Mesenchymal stem cell (in vitro differentiated cells and primary cell): ENCODE measurements at regions not wholly inside any gene's neighbourhood (a gene's known extent, or its start where the extent isn't known, plus 50 kb on each side); places are given as distances from the start of the nearest gene placed in this dataset.

Experiments used
- DNase-seq: peaks from one replicate; pipeline ENCODE4 v3.0.0-alpha.2; 2013
- H2AFZ ChIP-seq: one replicate; pipeline ENCODE4 v1.6.1; 2013; ENCODE audit warnings: low read depth, mild to moderate bottlenecking, control low read depth, inconsistent platforms, low read length, moderate library complexity
- H2AK5ac ChIP-seq: 2 replicates; pipeline ENCODE4 v1.6.1; 2013; ENCODE audit warnings: low read length, moderate library complexity, mild to moderate bottlenecking, inconsistent platforms; ENCODE audit not compliant: severe bottlenecking
- H2BK120ac ChIP-seq: one replicate; pipeline ENCODE4 v1.6.1; 2013; ENCODE audit warnings: low read depth, mild to moderate bottlenecking, inconsistent platforms, low read length, moderate library complexity
- H2BK12ac ChIP-seq, 2 experiments: one replicate each; pipeline ENCODE4 v1.6.1; 2013; ENCODE audit warnings: inconsistent platforms in 2 of 2, low read length in 2 of 2, mild to moderate bottlenecking in 2 of 2, moderate library complexity in 2 of 2, control low read depth in 1 of 2
- H2BK15ac ChIP-seq: one replicate; pipeline ENCODE4 v1.6.1; 2013; ENCODE audit warnings: mild to moderate bottlenecking, low read depth, inconsistent platforms; ENCODE audit not compliant: poor library complexity, severe bottlenecking
- H2BK5ac ChIP-seq: 2 replicates; pipeline ENCODE4 v1.6.1; 2013; ENCODE audit warnings: low read depth, mild to moderate bottlenecking, low read length, control low read depth, inconsistent platforms; ENCODE audit not compliant: poor library complexity, severe bottlenecking
- H3K14ac ChIP-seq, 2 experiments: one replicate each; pipeline ENCODE4 v1.6.1; 2013; ENCODE audit warnings: inconsistent platforms in 2 of 2, low read length in 2 of 2, control low read depth in 1 of 2, mild to moderate bottlenecking in 1 of 2, moderate library complexity in 1 of 2
- H3K18ac ChIP-seq, 2 experiments: one replicate each; pipeline ENCODE4 v1.6.1; 2013; ENCODE audit warnings: inconsistent platforms in 2 of 2, low read length in 2 of 2, control low read depth in 1 of 2, low read depth in 1 of 2, mild to moderate bottlenecking in 1 of 2
- H3K23ac ChIP-seq, 2 experiments: one replicate each; pipeline ENCODE4 v1.6.1; 2013; ENCODE audit warnings: inconsistent platforms in 2 of 2, low read length in 2 of 2, mild to moderate bottlenecking in 2 of 2, moderate library complexity in 2 of 2, control low read depth in 1 of 2
- H3K27ac ChIP-seq: 2 replicates; pipeline ENCODE4 v1.5.1; 2013; ENCODE audit warnings: mild to moderate bottlenecking, moderate library complexity, low read length, control low read depth, inconsistent platforms; ENCODE audit not compliant: poor library complexity, severe bottlenecking
- H3K27me3 ChIP-seq, 2 experiments: 2 replicates each; pipeline versions ENCODE4 v1.6.1 to v1.7.0; 2013; ENCODE audit warnings: low read length in 2 of 2, mild to moderate bottlenecking in 2 of 2, moderate library complexity in 2 of 2, control low read depth in 1 of 2, inconsistent platforms in 1 of 2; ENCODE audit not compliant: control insufficient read depth in 1 of 2, insufficient read depth in 1 of 2
- H3K36me3 ChIP-seq, 2 experiments: 2 replicates each; pipeline versions ENCODE4 v1.6.1 to v1.7.0; 2013; ENCODE audit warnings: low read length in 2 of 2, control low read depth in 1 of 2, inconsistent platforms in 1 of 2, low read depth in 1 of 2, mild to moderate bottlenecking in 1 of 2; ENCODE audit not compliant: insufficient read depth in 2 of 2, control insufficient read depth in 1 of 2
- H3K4ac ChIP-seq, 2 experiments: one replicate each; pipeline ENCODE4 v1.6.1; 2013; ENCODE audit warnings: inconsistent platforms in 2 of 2, low read length in 2 of 2, mild to moderate bottlenecking in 2 of 2, moderate library complexity in 2 of 2, control low read depth in 1 of 2, low read depth in 1 of 2
- H3K4me1 ChIP-seq: 2 replicates; pipeline ENCODE4 v1.6.1; 2013; ENCODE audit warnings: low read depth, low read length, control low read depth; ENCODE audit not compliant: control insufficient read depth, insufficient read depth
- H3K4me2 ChIP-seq: 2 replicates; pipeline ENCODE4 v1.6.1; 2013; ENCODE audit warnings: low read length, mild to moderate bottlenecking, inconsistent platforms; ENCODE audit not compliant: poor library complexity, severe bottlenecking
- H3K4me3 ChIP-seq, 2 experiments: 2 replicates each; pipeline versions ENCODE4 v1.5.1 to v1.7.0; 2013; ENCODE audit warnings: low read length in 2 of 2, mild to moderate bottlenecking in 2 of 2, control low read depth in 1 of 2, low read depth in 1 of 2; ENCODE audit not compliant: insufficient read depth in 1 of 2
- H3K79me1 ChIP-seq: replicated peaks from 2 replicates; pipeline ENCODE4 v1.6.1; 2013; ENCODE audit warnings: mild to moderate bottlenecking, control low read depth, low read length, inconsistent platforms; ENCODE audit not compliant: poor library complexity, severe bottlenecking
- H3K9ac ChIP-seq: 2 replicates; pipeline ENCODE4 v1.7.0; 2013; ENCODE audit warnings: mild to moderate bottlenecking, low read length, moderate library complexity
- H3K9me3 ChIP-seq: 2 replicates; pipeline ENCODE4 v1.7.0; 2013; ENCODE audit warnings: mild to moderate bottlenecking, low read length; ENCODE audit not compliant: control insufficient read depth
- H4K8ac ChIP-seq: one replicate; pipeline ENCODE4 v1.6.1; 2013; ENCODE audit warnings: inconsistent platforms, mild to moderate bottlenecking, low read length, moderate library complexity
- H4K91ac ChIP-seq: one replicate; pipeline ENCODE4 v1.6.1; 2013; ENCODE audit warnings: mild to moderate bottlenecking, low read length, inconsistent platforms
- WGBS: methylation state at CpG from one replicate; pipeline ENCODE4 v1.1.7; 2013; ENCODE audit warnings: mixed read lengths; 5-methylcytosine and 5-hydroxymethylcytosine counted together

DNA sequence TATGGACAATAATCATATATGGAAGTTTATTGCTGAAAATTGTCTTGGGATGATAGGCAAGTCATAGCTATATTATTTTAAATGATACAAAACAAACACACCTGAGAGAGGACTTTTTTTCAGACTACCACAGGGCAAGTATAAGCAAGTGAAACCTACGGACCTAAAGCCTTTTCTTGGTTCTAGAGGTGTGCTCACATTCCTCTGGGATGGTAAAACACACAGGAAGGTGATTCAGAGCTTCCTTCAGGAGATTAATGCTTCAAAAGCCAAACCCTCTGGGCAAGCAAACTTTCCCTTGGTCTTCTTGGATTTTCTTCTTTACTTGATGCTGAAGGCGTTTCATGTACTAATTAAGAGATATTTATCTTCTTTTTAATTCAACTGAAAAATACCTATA lies 60.1 kb upstream of the ACSL4 start:
- DNase-seq = no peak
- Histone ChIP-seq H2AFZ (no peak overlapping the region), H4K91ac (no peak overlapping the region), H2AK5ac (no peak overlapping the region), H2BK120ac (no peak overlapping the region), H3K27me3 (peaks cover 0 to 31% of the 10 kb centered on the region in 2 experiments), H4K8ac (no peak overlapping the region), H3K27ac (no peak overlapping the region), H3K4me1 (no peaks in the 10 kb centered on the region), H3K9me3 (no peaks in the 10 kb centered on the region), H2BK5ac (no peak overlapping the region), H3K23ac (no peak overlapping the region), H2BK15ac (no peak overlapping the region), H2BK12ac (no peak overlapping the region), H3K4me2 (no peak overlapping the region), H3K79me1 (no peaks in the 10 kb centered on the region), H3K14ac (no peak overlapping the region), H3K36me3 (no peaks in the 10 kb centered on the region), H3K4me3 (no peak overlapping the region), H3K9ac (no peak overlapping the region), H3K18ac (no peak overlapping the region), H3K4ac (no peak overlapping the region)
- 71% methylated on average over 1 of the region's 2 CpGs for WGBS

DNA sequence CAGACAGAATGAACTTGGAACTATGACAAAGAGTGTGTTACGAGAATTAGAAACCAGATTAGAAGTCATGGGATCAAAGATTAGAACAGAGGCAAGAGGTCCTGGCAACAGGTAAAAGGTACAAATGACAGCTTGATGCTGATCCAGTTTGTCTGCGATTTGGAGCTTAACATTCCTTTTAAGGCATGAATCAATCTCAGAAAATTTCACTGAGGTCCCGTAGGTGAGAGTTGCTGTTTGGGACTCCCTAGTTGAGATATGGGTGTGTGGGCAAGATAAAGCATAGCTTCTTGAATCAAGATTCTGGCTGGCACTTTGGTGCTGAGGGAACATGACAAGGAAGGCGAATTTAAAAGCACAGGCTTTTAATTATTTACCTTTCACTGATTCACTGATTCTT lies 62.6 kb upstream of the ACSL4 start:
- no peaks in the 10 kb centered on the region for H3K9me3 ChIP-seq
- no peak overlapping the region for H3K23ac ChIP-seq
- H3K14ac ChIP-seq = no peak overlapping the region
- no peak overlapping the region for H4K8ac ChIP-seq
- H3K36me3 ChIP-seq = no peaks in the 10 kb centered on the region
- H2BK12ac ChIP-seq = no peak overlapping the region
- no peak overlapping the region for H3K18ac ChIP-seq
- H2AFZ ChIP-seq = no peak overlapping the region
- H3K4me1 ChIP-seq = no peaks in the 10 kb centered on the region
- no peak overlapping the region for H2BK15ac ChIP-seq
- H3K27ac ChIP-seq = no peak overlapping the region
- H3K9ac ChIP-seq = no peak overlapping the region
- H4K91ac ChIP-seq = no peak overlapping the region
- no peak overlapping the region for H2AK5ac ChIP-seq
- peaks cover 0 to 32% of the 10 kb centered on the region in 2 experiments for H3K27me3 ChIP-seq
- H3K79me1 ChIP-seq = no peaks in the 10 kb centered on the region
- DNase-seq = no peak
- H3K4ac ChIP-seq = no peak overlapping the region
- no peak overlapping the region for H3K4me3 ChIP-seq
- H2BK5ac ChIP-seq = no peak overlapping the region
- no peak overlapping the region for H2BK120ac ChIP-seq
- 98% methylated on average over 3 of the region's 4 CpGs for WGBS
- no peak overlapping the region for H3K4me2 ChIP-seq

DNA sequence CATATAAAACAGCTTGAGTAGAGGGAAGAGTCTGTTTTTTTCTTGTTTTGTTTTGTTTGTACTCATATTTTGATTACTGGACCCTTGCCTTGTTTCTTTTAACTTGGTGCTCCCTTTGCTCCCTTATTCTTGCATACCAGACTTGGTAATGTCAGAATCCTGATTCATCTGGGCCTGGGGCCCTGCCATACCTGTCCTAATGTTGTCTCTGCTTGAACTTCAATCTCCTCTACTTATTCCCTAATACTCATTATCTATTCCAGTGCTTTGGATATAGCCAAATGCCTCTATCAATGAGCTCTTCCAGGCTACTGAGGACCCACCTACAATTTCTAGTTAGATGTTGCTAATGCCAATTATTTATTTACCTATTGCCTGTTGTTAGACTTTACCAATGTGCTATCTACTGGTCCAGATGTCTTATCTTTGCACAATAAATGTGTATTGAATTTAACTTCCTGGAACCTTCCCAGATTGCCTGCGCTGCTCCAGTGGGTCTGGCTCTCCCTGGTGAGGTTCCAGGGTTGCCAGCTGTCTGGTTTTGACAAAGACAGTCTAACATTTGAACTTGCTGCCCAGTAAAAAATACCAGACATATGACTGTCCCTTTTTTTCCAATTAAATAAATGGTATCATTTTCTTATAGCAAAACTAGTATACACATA lies 64.4 kb upstream of the ACSL4 start:
- Histone ChIP-seq H2AK5ac (no peak overlapping the region), H2BK15ac (no peak overlapping the region), H3K27ac (no peak overlapping the region), H3K4me2 (no peak overlapping the region), H2BK12ac (no peak overlapping the region), H3K4ac (no peak overlapping the region), H2AFZ (no peak overlapping the region), H3K9me3 (no peaks in the 10 kb centered on the region), H3K27me3 (peaks cover 0 to 28% of the 10 kb centered on the region in 2 experiments), H3K4me3 (no peak overlapping the region), H3K14ac (no peak overlapping the region), H3K4me1 (no peaks in the 10 kb centered on the region), H2BK5ac (no peak overlapping the region), H3K18ac (no peak overlapping the region), H3K79me1 (no peaks in the 10 kb centered on the region), H3K9ac (no peak overlapping the region), H2BK120ac (no peak overlapping the region), H3K23ac (no peak overlapping the region), H3K36me3 (no peaks in the 10 kb centered on the region), H4K91ac (no peak overlapping the region), H4K8ac (no peak overlapping the region)
- 86% methylated on average over 1 of the region's 1 CpG for WGBS
- DNase-seq = no peak

DNA sequence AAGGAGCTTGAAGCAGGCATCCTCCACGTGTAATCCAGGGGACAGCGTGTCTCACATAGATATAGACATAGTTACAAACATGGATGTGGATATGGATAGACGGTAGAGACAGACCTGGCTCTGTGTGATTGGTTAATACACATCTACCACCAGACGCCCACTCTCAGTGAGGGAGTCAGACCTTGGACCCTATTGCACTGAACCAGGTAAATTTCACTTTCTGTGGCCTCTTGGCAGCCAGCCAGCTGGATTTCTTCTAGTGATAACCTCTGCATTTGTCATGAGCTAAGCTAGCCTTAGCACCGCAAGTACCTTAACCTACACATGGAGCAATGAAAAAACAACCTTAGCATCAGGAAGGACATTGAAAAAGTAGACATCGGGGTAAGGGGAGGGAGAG lies 79.2 kb upstream of the ACSL4 start:
- Histone ChIP-seq H2BK5ac (no peak overlapping the region), H3K27ac (no peak overlapping the region), H4K91ac (no peak overlapping the region), H3K36me3 (no peaks in the 10 kb centered on the region), H3K4me1 (no peaks in the 10 kb centered on the region), H3K4me2 (no peak overlapping the region), H2BK12ac (no peak overlapping the region), H2AFZ (no peak overlapping the region), H2BK120ac (no peak overlapping the region), H3K4me3 (no peak overlapping the region), H3K4ac (no peak overlapping the region), H3K9me3 (no peaks in the 10 kb centered on the region), H2BK15ac (no peak overlapping the region), H3K27me3 (peaks cover 0 to 40% of the 10 kb centered on the region in 2 experiments), H2AK5ac (no peak overlapping the region), H4K8ac (no peak overlapping the region), H3K9ac (no peak overlapping the region), H3K23ac (no peak overlapping the region), H3K18ac (no peak overlapping the region), H3K14ac (no peak overlapping the region), H3K79me1 (no peaks in the 10 kb centered on the region)
- no peak for DNase-seq
- 100% methylated on average over 5 of the region's 6 CpGs for WGBS
